Liver (tissue), 3 donors: ENCODE measurements at regions not wholly inside any gene's neighbourhood (a gene's known extent, or its start where the extent isn't known, plus 50 kb on each side); places are given as distances from the start of the nearest gene placed in this dataset.

Source experiments
- EGR1 ChIP-seq, 2 donors: IDR thresholded peaks; 2 replicates each; pipeline ENCODE4 v1.6.1; 2016 to 2018; ENCODE audit warnings: antibody characterized with exemption in 2 of 2, low read depth in 2 of 2
- FOXA2 ChIP-seq: IDR thresholded peaks from 2 replicates; pipeline ENCODE4 v1.6.1; 2016; ENCODE audit warnings: antibody characterized with exemption
- GABPA ChIP-seq, 2 donors: IDR thresholded peaks in 1 of 2; conservative IDR thresholded peaks in 1 of 2; 2 replicates each; pipeline ENCODE4 v1.6.1; 2016; ENCODE audit warnings: antibody characterized with exemption in 2 of 2, mild to moderate bottlenecking in 1 of 2, moderate library complexity in 1 of 2
- HNF4G ChIP-seq: IDR thresholded peaks from 2 replicates; pipeline ENCODE4 v1.6.1; 2016; ENCODE audit warnings: antibody characterized with exemption
- JUND ChIP-seq, 2 donors: IDR thresholded peaks; 2 replicates each; pipeline ENCODE4 v1.6.1; 2016; ENCODE audit warnings: antibody characterized with exemption in 2 of 2
- NR2F2 ChIP-seq: IDR thresholded peaks from 2 replicates; pipeline ENCODE4 v1.6.1; 2016; ENCODE audit warnings: antibody characterized with exemption
- RAD21 ChIP-seq, 2 donors: IDR thresholded peaks; 2 replicates each; pipeline ENCODE4 v1.6.1; 2016; ENCODE audit warnings: antibody characterized with exemption in 2 of 2, mild to moderate bottlenecking in 2 of 2
- SP1 ChIP-seq: IDR thresholded peaks from 2 replicates; pipeline ENCODE4 v1.6.1; 2018; ENCODE audit warnings: antibody characterized with exemption, mild to moderate bottlenecking
- TAF1 ChIP-seq: conservative IDR thresholded peaks from 2 replicates; pipeline ENCODE4 v1.6.1; 2016; ENCODE audit warnings: antibody characterized with exemption, mild to moderate bottlenecking
- YY1 ChIP-seq: IDR thresholded peaks from 2 replicates; pipeline ENCODE4 v1.6.1; 2016; ENCODE audit warnings: antibody characterized with exemption, mild to moderate bottlenecking
- TF ChIP-seq, protein P1 (sequence below): fragments of 150-350 bp; IDR thresholded peaks from 2 replicates; pipeline ENCODE4 v1.5.1; 2017; ENCODE audit warnings: improper control_type of control experiment, low read depth, low read length; ENCODE audit not compliant: missing input control
- TF ChIP-seq, protein P2 (sequence below): IDR thresholded peaks from 2 replicates; pipeline ENCODE4 v1.6.1; 2016; ENCODE audit warnings: antibody characterized with exemption, mild to moderate bottlenecking
- TF ChIP-seq, protein P3 (sequence below): IDR thresholded peaks from 2 replicates; pipeline ENCODE4 v1.6.1; 2016; ENCODE audit warnings: antibody characterized with exemption
- TF ChIP-seq, protein P4 (sequence below): IDR thresholded peaks from 2 replicates; pipeline ENCODE4 v1.6.1; 2016; ENCODE audit warnings: antibody characterized with exemption
- donor health status: healthy.
- donor health status: healthy.

DNA sequence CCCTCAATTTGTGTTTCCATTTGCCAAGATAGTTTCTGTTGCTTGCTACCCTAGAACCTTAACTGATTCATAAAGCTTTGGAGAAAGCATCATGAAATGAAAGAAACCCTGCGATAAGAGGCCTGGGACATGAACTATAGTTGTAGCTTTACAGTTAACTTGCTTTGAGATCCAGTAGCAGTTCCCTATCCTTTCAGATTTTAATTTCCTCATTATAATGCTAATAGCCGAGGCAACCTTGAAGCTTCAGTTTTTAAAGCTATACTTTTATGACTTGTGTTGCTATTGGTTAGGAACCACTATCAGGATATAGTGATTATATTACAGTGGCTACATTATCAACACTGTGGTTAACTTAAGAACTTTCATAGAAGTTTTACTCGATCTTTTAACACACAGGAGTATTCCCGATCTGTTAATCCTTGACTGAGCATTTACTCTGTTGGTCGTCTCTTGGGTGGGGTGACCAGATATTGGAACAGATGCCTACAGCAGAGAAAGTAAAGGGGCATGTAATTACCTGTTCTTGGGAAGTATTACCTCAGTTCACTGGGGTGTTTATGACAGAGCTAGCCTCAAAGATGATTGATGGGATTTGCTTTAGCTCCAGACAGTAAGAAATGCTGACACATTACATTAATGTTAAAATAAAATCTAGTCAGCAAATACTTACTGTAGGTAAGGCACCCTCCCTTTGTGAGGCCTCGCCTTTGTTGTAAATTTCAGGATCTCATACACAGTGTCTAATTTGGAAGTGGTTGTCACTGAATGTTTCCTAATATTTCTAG is 86.2 kb upstream of the CSRP2 start:
- no peak for TF ChIP-seq RAD21 (IDR thresholded peaks at IDR 0.05)
- TF ChIP-seq, protein P1, sequence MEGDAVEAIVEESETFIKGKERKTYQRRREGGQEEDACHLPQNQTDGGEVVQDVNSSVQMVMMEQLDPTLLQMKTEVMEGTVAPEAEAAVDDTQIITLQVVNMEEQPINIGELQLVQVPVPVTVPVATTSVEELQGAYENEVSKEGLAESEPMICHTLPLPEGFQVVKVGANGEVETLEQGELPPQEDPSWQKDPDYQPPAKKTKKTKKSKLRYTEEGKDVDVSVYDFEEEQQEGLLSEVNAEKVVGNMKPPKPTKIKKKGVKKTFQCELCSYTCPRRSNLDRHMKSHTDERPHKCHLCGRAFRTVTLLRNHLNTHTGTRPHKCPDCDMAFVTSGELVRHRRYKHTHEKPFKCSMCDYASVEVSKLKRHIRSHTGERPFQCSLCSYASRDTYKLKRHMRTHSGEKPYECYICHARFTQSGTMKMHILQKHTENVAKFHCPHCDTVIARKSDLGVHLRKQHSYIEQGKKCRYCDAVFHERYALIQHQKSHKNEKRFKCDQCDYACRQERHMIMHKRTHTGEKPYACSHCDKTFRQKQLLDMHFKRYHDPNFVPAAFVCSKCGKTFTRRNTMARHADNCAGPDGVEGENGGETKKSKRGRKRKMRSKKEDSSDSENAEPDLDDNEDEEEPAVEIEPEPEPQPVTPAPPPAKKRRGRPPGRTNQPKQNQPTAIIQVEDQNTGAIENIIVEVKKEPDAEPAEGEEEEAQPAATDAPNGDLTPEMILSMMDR, result no peak
- TF ChIP-seq, protein P2, sequence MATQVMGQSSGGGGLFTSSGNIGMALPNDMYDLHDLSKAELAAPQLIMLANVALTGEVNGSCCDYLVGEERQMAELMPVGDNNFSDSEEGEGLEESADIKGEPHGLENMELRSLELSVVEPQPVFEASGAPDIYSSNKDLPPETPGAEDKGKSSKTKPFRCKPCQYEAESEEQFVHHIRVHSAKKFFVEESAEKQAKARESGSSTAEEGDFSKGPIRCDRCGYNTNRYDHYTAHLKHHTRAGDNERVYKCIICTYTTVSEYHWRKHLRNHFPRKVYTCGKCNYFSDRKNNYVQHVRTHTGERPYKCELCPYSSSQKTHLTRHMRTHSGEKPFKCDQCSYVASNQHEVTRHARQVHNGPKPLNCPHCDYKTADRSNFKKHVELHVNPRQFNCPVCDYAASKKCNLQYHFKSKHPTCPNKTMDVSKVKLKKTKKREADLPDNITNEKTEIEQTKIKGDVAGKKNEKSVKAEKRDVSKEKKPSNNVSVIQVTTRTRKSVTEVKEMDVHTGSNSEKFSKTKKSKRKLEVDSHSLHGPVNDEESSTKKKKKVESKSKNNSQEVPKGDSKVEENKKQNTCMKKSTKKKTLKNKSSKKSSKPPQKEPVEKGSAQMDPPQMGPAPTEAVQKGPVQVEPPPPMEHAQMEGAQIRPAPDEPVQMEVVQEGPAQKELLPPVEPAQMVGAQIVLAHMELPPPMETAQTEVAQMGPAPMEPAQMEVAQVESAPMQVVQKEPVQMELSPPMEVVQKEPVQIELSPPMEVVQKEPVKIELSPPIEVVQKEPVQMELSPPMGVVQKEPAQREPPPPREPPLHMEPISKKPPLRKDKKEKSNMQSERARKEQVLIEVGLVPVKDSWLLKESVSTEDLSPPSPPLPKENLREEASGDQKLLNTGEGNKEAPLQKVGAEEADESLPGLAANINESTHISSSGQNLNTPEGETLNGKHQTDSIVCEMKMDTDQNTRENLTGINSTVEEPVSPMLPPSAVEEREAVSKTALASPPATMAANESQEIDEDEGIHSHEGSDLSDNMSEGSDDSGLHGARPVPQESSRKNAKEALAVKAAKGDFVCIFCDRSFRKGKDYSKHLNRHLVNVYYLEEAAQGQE, result no peak
- no peak for TF ChIP-seq FOXA2
- TF ChIP-seq HNF4G, result no peak
- TF ChIP-seq, protein P3, sequence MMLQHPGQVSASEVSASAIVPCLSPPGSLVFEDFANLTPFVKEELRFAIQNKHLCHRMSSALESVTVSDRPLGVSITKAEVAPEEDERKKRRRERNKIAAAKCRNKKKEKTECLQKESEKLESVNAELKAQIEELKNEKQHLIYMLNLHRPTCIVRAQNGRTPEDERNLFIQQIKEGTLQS, result no peak
- no peak for TF ChIP-seq TAF1
- TF ChIP-seq EGR1 (IDR thresholded peaks at IDR 0.05; ENCODE audit: low read depth in 2 of 2), result no peak
- TF ChIP-seq YY1, result no peak
- TF ChIP-seq SP1, result no peak
- TF ChIP-seq JUND (IDR thresholded peaks at IDR 0.05), result no peak
- TF ChIP-seq, protein P4, sequence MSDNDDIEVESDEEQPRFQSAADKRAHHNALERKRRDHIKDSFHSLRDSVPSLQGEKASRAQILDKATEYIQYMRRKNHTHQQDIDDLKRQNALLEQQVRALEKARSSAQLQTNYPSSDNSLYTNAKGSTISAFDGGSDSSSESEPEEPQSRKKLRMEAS, result no peak
- no peak for TF ChIP-seq NR2F2
- no peak for TF ChIP-seq GABPA (IDR thresholded peaks at IDR 0.05 in 1 of 2, conservative IDR thresholded peaks at IDR 0.05 in 1 of 2)
